ENCODE measurements at regions not wholly inside any gene's neighbourhood (a gene's known extent, or its start where the extent isn't known, plus 50 kb on each side); places are given as distances from the start of the nearest gene placed in this dataset.

DNA sequence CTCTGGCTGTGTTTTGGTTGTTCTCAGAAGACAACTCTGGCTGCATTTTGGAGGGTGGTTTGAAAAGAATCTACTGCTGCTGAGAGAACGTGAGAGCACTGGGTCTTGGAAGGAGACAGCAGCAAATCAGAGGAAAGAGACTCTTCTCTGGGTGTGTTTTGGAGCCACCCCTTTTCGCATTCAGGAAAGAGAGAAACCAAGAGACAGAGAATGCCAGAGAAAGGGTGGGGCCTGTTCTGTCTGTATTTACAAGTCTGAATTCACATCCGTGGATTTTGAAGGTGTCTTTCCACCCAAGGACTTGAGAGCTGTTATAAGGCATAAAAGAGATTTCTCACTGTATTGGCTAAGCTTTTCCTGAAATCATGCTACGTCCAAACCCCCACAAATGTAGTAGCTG lies 187.2 kb downstream of the C1orf94 start:
- TF ChIP-seq, protein P1, sequence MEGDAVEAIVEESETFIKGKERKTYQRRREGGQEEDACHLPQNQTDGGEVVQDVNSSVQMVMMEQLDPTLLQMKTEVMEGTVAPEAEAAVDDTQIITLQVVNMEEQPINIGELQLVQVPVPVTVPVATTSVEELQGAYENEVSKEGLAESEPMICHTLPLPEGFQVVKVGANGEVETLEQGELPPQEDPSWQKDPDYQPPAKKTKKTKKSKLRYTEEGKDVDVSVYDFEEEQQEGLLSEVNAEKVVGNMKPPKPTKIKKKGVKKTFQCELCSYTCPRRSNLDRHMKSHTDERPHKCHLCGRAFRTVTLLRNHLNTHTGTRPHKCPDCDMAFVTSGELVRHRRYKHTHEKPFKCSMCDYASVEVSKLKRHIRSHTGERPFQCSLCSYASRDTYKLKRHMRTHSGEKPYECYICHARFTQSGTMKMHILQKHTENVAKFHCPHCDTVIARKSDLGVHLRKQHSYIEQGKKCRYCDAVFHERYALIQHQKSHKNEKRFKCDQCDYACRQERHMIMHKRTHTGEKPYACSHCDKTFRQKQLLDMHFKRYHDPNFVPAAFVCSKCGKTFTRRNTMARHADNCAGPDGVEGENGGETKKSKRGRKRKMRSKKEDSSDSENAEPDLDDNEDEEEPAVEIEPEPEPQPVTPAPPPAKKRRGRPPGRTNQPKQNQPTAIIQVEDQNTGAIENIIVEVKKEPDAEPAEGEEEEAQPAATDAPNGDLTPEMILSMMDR (IDR thresholded peaks at IDR 0.05) = no peak
- ATAC-seq (ENCODE audit: low FRiP score) = no peak
- DNase-seq (ENCODE audit: low spot score) = no peak

DNA sequence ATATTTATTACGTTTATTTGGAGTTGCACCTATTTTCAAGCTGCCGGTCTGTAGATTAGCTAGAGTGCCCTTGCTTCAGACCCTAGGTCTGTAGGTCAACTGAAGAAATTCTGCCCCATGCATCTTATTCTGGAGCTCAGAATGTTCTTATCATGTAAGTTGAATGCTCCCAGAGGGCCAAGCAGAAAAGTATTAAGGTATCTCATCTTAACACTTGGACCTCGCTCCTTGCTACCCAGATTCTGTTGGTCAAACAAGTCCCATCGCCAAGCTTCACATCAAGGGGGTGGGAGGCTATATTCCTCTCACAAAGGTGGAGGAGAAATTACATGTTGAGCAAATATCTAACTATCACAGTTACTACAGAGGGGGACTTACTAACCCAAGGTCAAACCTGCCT lies 187.7 kb downstream of the C1orf94 start:
- TF ChIP-seq, protein P1 (IDR thresholded peaks at IDR 0.05) = no peak
- DNase-seq (ENCODE audit: low spot score) = no peak
- ATAC-seq (ENCODE audit: low FRiP score) = no peak

DNA sequence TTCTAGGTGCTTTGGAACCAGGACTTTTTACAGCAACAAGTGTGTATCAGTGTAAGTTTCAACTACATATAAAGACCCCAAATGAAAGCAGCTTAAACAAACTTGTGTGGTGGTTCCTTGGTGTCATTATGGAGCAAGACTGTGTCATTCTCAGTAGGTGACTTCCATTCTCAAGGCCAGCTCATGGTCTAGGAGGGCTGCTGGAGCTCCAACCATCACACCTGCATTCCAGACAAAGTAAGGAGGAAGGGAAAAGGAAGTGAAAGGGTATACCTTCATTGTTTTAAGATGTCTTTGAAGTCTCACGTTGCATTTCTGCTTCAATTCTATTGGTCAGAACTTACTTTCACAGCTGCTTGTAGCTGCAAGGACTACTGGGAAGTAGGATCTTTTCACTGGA lies 188.6 kb downstream of the C1orf94 start:
- ATAC-seq (ENCODE audit: low FRiP score) = no peak

GRCh38 chr1:34366875-34367624 lies 190.3 kb downstream of the C1orf94 start:
- DNase-seq (ENCODE audit: low spot score) = no peak
- TF ChIP-seq, protein P1 (IDR thresholded peaks at IDR 0.05) = no peak
- ATAC-seq (ENCODE audit: low FRiP score) = no peak

More for the DNA sequence above, 188.6 kb downstream of the C1orf94 start:
- DNase-seq (ENCODE audit: low spot score) = no peak
- TF ChIP-seq, protein P1 (IDR thresholded peaks at IDR 0.05) = no peak

- no peak for DNase-seq (ENCODE audit: low spot score)
- TF ChIP-seq, protein P1 (IDR thresholded peaks at IDR 0.05) = no peak
- no peak for ATAC-seq (ENCODE audit: low FRiP score)
Measured at GRCh38 chr1:34367954-34368353, 191.2 kb downstream of the C1orf94 start.

- TF ChIP-seq, protein P1 (IDR thresholded peaks at IDR 0.05) = no peak
- DNase-seq (ENCODE audit: low spot score) (no peak), ATAC-seq (ENCODE audit: low FRiP score) (no peak)
Measured at GRCh38 chr1:34369701-34370455, 193.2 kb downstream of the C1orf94 start.

All from omental fat pad (tissue), 3 donors.